Endothelial cell (in vitro differentiated cells): ENCODE measurements at regions not wholly inside any gene's neighbourhood (a gene's known extent, or its start where the extent isn't known, plus 50 kb on each side); places are given as distances from the start of the nearest gene placed in this dataset.

Experiments used
- DNase-seq: peaks from one replicate; pipeline ENCODE4 v3.0.0; 2021; ENCODE audit warnings: low spot score
- H3K27ac Mint-ChIP-seq: one replicate; pipeline ENCODE4 v1.8.0; 2021; ENCODE audit warnings: mixed read lengths, inconsistent platforms; ENCODE audit not compliant: unreplicated experiment
- H3K27me3 Mint-ChIP-seq: one replicate; pipeline ENCODE4 v1.8.0; 2021; ENCODE audit warnings: mild to moderate bottlenecking, moderate library complexity, mixed read lengths, inconsistent platforms; ENCODE audit not compliant: unreplicated experiment
- H3K36me3 Mint-ChIP-seq: one replicate; pipeline ENCODE4 v1.8.0; 2021; ENCODE audit warnings: mild to moderate bottlenecking, low read depth, mixed read lengths, inconsistent platforms; ENCODE audit not compliant: unreplicated experiment
- H3K4me1 Mint-ChIP-seq: one replicate; pipeline ENCODE4 v1.8.0; 2021; ENCODE audit warnings: mild to moderate bottlenecking, mixed read lengths, inconsistent platforms; ENCODE audit not compliant: unreplicated experiment
- H3K4me3 Mint-ChIP-seq: one replicate; pipeline ENCODE4 v1.8.0; 2021; ENCODE audit warnings: mild to moderate bottlenecking, mixed read lengths, inconsistent platforms; ENCODE audit not compliant: unreplicated experiment
- H3K9me3 Mint-ChIP-seq: one replicate; pipeline ENCODE4 v1.8.0; 2021; ENCODE audit warnings: mixed read lengths, inconsistent platforms; ENCODE audit not compliant: unreplicated experiment
- TF ChIP-seq, protein P1 (sequence below): fragments of 200-600 bp; sonication (generic); IDR thresholded peaks from one replicate; pipeline ENCODE4 v1.5.0; 2021; ENCODE audit warnings: antibody characterized with exemption; ENCODE audit not compliant: unreplicated experiment

DNA sequence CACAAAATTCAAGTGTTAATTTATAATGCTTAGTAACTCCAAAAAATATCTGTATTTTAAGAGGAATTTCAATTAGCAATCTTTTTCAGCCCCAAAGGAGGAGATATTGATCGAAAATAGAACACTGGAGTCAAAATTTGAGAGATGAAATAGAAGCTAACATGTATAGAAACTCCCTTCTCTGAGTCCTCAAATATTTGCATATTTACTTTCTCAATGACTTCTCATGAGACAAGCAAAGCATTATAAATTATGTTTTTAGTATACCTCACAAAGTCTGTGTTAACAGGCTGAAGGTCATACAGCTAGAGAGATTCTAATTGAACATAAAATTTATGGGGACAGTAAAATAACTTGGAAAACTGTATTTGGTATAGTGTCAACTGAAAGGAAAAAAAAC, 260.5 kb downstream of the GPAM start:
- DNase-seq: no peak
- Mint-ChIP-seq H3K4me3 (no peak overlapping the region), H3K4me1 (no peaks in the 10 kb centered on the region), H3K27ac (no peak overlapping the region), H3K9me3 (no peaks in the 10 kb centered on the region), H3K36me3 (no peaks in the 10 kb centered on the region), H3K27me3 (peaks cover 3% of the 10 kb centered on the region)
- TF ChIP-seq, protein P1, sequence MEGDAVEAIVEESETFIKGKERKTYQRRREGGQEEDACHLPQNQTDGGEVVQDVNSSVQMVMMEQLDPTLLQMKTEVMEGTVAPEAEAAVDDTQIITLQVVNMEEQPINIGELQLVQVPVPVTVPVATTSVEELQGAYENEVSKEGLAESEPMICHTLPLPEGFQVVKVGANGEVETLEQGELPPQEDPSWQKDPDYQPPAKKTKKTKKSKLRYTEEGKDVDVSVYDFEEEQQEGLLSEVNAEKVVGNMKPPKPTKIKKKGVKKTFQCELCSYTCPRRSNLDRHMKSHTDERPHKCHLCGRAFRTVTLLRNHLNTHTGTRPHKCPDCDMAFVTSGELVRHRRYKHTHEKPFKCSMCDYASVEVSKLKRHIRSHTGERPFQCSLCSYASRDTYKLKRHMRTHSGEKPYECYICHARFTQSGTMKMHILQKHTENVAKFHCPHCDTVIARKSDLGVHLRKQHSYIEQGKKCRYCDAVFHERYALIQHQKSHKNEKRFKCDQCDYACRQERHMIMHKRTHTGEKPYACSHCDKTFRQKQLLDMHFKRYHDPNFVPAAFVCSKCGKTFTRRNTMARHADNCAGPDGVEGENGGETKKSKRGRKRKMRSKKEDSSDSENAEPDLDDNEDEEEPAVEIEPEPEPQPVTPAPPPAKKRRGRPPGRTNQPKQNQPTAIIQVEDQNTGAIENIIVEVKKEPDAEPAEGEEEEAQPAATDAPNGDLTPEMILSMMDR: no peak

DNA sequence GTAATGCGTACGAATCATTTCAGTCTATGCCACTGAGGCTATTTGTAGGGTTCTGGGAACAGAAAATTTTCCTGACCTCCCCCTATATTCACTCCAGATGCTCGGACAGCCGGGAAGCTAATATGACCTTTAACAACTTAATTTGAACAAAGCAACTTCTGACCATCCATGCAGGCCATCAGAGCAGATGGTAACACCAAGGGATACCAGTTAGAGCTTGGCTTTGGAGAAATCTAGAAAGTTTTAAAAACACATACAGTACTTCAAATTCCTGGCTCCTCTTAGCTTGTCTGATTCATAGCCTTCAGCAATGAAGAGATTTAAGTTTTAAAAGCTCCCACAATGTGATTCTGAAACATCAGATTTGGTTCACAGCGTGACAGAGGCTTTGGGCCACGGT, 257.3 kb downstream of the GPAM start:
- no peak for DNase-seq
- no peak overlapping the region for H3K27ac Mint-ChIP-seq
- no peak overlapping the region for H3K4me3 Mint-ChIP-seq
- H3K9me3 Mint-ChIP-seq: no peaks in the 10 kb centered on the region
- no peaks in the 10 kb centered on the region for H3K36me3 Mint-ChIP-seq
- peaks cover 6% of the 10 kb centered on the region for H3K4me1 Mint-ChIP-seq
- TF ChIP-seq, protein P1: no peak
- H3K27me3 Mint-ChIP-seq: peaks cover 3% of the 10 kb centered on the region

DNA sequence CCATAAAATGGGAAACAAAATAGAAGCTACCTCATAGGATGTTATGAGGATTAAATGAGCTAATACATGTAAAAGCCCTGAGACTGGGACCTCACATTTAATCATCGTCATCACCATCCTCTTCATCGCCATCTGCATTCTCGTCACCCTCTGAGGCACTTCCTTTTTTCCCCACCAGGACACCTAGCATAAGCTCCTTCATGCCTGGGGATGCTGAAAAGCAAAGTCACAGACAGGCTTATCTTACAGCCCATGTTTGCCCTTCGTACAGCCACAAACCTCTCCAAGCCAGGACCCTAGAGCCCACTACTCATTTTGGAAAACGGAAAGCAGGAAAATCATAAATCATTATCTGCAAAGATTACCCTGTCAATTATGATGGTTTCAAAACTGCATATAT, 249.6 kb downstream of the GPAM start:
- Mint-ChIP-seq H3K27me3 (no peaks in the 10 kb centered on the region), H3K4me1 (peaks cover 6% of the 10 kb centered on the region), H3K4me3 (no peak overlapping the region), H3K9me3 (no peaks in the 10 kb centered on the region), H3K27ac (no peak overlapping the region), H3K36me3 (no peaks in the 10 kb centered on the region)
- DNase-seq: no peak
- TF ChIP-seq, protein P1: peak; percentile 47

DNA sequence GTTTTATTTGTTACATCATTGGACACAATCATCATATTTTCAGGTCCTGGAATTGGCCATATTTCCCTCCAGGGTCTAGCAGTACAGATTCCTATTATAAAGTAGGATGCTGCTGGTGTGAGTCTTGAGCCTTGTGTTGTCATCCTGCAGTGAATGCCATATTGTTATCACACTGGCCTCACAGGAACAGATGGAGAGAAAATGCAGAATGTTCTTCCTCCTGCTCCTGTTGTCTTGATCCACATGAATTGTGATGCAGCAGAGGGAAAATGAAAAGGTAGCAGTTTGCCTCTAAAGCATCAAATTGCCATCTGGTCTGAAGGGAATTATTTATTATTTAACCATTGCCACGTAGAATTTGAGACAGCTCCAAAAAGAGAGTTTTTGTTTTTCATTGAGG, 248.6 kb downstream of the GPAM start:
- Mint-ChIP-seq H3K36me3 (no peaks in the 10 kb centered on the region), H3K4me3 (no peak overlapping the region), H3K4me1 (peaks cover 6% of the 10 kb centered on the region), H3K27ac (no peak overlapping the region), H3K9me3 (no peaks in the 10 kb centered on the region), H3K27me3 (no peaks in the 10 kb centered on the region)
- DNase-seq: no peak
- TF ChIP-seq, protein P1: no peak

DNA sequence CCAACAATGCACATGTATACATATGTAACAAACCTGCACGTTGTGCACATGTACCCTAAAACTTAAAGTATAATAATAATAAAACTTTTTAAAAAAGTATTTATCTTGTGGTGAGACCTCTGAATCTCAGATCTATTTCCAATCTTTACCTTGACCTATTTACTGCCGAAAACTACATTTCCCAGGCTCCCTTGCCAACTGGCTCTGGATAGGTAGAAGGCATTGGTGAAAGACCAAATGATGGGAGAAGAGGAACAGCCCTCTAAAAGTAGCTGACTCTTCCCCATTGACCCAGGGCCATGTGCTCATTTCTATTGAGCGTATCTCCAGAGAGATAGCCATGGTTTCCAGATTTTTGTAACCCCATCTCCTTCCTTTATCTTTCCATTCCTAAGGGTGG, 247.4 kb downstream of the GPAM start:
- Mint-ChIP-seq H3K4me3 (no peak overlapping the region), H3K9me3 (no peaks in the 10 kb centered on the region), H3K27me3 (no peaks in the 10 kb centered on the region), H3K27ac (no peak overlapping the region), H3K4me1 (no peaks in the 10 kb centered on the region), H3K36me3 (no peaks in the 10 kb centered on the region)
- TF ChIP-seq, protein P1: no peak
- DNase-seq: no peak
